HepG2 (cell line): ENCODE measurements at regions not wholly inside any gene's neighbourhood (a gene's known extent, or its start where the extent isn't known, plus 50 kb on each side); places are given as distances from the start of the nearest gene placed in this dataset.

Source experiments
- GABPA ChIP-seq, 2 experiments: IDR thresholded peaks; 2 replicates each; pipeline ENCODE4 v1.6.1; 2011 to 2016; ENCODE audit warnings: low read depth in 2 of 2, low read length in 1 of 2, missing biosample characterization in 1 of 2, missing genetic modification characterization in 1 of 2
- JUND ChIP-seq: sonication (generic); formaldehyde crosslinking; IDR thresholded peaks from 2 replicates; pipeline ENCODE4 v1.8.0; 2022; ENCODE audit warnings: mild to moderate bottlenecking, missing genetic modification reagents
- SIX4 ChIP-seq: sonication (generic); formaldehyde crosslinking; IDR thresholded peaks from 2 replicates; pipeline ENCODE4 v1.4.0; 2020; ENCODE audit warnings: missing genetic modification reagents
- SP140L ChIP-seq: sonication (generic); formaldehyde crosslinking; IDR thresholded peaks from 2 replicates; pipeline ENCODE4 v1.4.0; 2020; ENCODE audit warnings: missing genetic modification reagents, borderline replicate concordance
- ZNF317 ChIP-seq: sonication (generic); formaldehyde crosslinking; IDR thresholded peaks from 2 replicates; pipeline ENCODE4 v1.5.0; 2020; ENCODE audit warnings: mild to moderate bottlenecking, missing genetic modification reagents
- ZNF556 ChIP-seq: sonication (generic); formaldehyde crosslinking; IDR thresholded peaks from 2 replicates; pipeline ENCODE4 v1.4.0; 2020; ENCODE audit warnings: mild to moderate bottlenecking, missing genetic modification reagents, borderline replicate concordance
- ZSCAN22 ChIP-seq: sonication (generic); formaldehyde crosslinking; IDR thresholded peaks from 2 replicates; pipeline ENCODE4 v1.4.0; 2020; ENCODE audit warnings: mild to moderate bottlenecking, missing genetic modification reagents
- TF ChIP-seq, protein P1 (sequence below): sonication (generic); formaldehyde crosslinking; IDR thresholded peaks from 2 replicates; pipeline ENCODE4 v1.4.0; 2020; ENCODE audit warnings: mild to moderate bottlenecking, missing genetic modification reagents
- TF ChIP-seq, protein P2 (sequence below): sonication (generic); formaldehyde crosslinking; IDR thresholded peaks from 2 replicates; pipeline ENCODE4 v1.8.1; 2022; ENCODE audit warnings: low read depth, mild to moderate bottlenecking, missing genetic modification reagents

DNA sequence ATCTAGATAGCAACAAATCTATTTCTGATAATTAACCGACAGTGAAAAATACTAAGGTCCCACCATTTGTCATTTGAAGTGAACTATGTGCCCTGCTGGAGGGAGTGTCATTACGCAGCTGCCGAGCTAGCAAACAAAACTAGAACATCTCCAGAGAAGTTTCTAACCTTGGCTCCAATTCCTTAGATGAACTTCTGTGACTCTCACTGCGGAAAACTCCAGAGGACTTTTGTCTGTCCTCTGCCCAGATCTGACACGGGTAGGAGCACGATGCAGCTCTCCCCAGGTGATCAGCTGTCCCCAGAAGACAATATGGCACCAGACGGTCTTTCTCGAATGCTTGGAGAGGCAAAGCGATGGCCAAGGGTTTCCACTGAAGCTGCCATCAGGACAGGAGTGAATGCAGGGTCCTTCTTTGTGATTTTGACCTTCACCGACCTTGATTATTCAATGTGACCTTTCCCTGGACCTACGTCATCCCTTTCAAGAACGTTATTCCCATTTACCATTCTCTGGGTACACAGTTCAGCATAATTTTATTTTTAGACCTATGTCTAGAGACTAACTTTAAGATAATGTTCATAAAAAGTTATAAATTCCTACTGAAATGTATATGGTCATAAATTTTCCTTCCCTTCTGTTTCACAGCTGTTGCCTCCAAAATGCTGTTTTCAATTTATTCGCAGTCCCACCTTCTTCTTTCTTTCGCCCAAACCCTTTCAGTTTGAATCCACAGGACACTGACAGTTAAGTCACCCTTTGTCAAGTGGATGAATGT, 116.7 kb upstream of the C7orf33 start:
- TF ChIP-seq SIX4 (no peak), ZSCAN22 (CRISPR knock-in tag) (no peak), ZNF317 (CRISPR knock-in tag) (no peak), JUND (no peak), ZNF556 (CRISPR knock-in tag) (no peak), SP140L (CRISPR knock-in tag) (no peak), GABPA (IDR thresholded peaks at IDR 0.05; ENCODE audit: low read depth, low read length) (no peak), GABPA (CRISPR knock-in tag; IDR thresholded peaks at IDR 0.05; ENCODE audit: low read depth) (no peak)
- TF ChIP-seq, protein P1, sequence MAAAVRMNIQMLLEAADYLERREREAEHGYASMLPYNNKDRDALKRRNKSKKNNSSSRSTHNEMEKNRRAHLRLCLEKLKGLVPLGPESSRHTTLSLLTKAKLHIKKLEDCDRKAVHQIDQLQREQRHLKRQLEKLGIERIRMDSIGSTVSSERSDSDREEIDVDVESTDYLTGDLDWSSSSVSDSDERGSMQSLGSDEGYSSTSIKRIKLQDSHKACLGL (CRISPR knock-in tag): no peak
- TF ChIP-seq, protein P2, sequence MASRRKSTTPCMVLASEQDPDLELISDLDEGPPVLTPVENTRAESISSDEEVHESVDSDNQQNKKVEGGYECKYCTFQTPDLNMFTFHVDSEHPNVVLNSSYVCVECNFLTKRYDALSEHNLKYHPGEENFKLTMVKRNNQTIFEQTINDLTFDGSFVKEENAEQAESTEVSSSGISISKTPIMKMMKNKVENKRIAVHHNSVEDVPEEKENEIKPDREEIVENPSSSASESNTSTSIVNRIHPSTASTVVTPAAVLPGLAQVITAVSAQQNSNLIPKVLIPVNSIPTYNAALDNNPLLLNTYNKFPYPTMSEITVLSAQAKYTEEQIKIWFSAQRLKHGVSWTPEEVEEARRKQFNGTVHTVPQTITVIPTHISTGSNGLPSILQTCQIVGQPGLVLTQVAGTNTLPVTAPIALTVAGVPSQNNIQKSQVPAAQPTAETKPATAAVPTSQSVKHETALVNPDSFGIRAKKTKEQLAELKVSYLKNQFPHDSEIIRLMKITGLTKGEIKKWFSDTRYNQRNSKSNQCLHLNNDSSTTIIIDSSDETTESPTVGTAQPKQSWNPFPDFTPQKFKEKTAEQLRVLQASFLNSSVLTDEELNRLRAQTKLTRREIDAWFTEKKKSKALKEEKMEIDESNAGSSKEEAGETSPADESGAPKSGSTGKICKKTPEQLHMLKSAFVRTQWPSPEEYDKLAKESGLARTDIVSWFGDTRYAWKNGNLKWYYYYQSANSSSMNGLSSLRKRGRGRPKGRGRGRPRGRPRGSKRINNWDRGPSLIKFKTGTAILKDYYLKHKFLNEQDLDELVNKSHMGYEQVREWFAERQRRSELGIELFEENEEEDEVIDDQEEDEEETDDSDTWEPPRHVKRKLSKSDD (CRISPR knock-in tag): no peak
